OCI-LY3 (cell line): ENCODE measurements at regions not wholly inside any gene's neighbourhood (a gene's known extent, or its start where the extent isn't known, plus 50 kb on each side); places are given as distances from the start of the nearest gene placed in this dataset.

Experiments used
- EZH2phosphoT487 ChIP-seq: fragments of 200-600 bp; shearing (Covaris generic); IDR thresholded peaks from 2 replicates; pipeline ENCODE4 v1.6.1; 2018; ENCODE audit warnings: antibody characterized with exemption, mixed run types, low read depth
- TF ChIP-seq, protein P1 (sequence below): fragments of 200-600, 300-600 bp; sonication (generic); IDR thresholded peaks from 2 replicates; pipeline ENCODE4 v1.5.1; 2014; ENCODE audit warnings: antibody characterized with exemption, low read length, low read depth

DNA sequence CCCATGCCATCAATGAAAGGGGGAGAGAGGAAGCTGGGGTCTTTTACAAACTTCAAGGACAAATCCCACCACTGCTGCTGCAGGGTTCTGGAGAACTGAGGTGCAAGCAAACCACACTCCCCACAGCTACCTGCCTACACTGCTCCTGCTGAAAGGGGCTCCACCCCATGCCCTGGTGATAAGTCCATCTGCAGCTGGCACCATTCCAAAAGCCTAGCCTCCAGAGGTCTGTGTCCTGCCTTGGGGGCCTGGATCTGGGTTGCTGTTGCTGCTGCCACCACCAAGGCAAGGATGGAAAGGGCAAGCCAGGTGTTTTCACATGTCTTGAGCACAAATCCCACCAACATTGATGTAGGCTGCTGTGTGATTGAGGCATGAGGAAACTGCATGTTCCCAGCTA, 97.4 kb upstream of the UBE2E3 start:
- TF ChIP-seq, protein P1, sequence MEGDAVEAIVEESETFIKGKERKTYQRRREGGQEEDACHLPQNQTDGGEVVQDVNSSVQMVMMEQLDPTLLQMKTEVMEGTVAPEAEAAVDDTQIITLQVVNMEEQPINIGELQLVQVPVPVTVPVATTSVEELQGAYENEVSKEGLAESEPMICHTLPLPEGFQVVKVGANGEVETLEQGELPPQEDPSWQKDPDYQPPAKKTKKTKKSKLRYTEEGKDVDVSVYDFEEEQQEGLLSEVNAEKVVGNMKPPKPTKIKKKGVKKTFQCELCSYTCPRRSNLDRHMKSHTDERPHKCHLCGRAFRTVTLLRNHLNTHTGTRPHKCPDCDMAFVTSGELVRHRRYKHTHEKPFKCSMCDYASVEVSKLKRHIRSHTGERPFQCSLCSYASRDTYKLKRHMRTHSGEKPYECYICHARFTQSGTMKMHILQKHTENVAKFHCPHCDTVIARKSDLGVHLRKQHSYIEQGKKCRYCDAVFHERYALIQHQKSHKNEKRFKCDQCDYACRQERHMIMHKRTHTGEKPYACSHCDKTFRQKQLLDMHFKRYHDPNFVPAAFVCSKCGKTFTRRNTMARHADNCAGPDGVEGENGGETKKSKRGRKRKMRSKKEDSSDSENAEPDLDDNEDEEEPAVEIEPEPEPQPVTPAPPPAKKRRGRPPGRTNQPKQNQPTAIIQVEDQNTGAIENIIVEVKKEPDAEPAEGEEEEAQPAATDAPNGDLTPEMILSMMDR = no peak
- TF ChIP-seq EZH2phosphoT487 = no peak
